LNCaP clone FGC (cell line): ENCODE measurements at regions not wholly inside any gene's neighbourhood (a gene's known extent, or its start where the extent isn't known, plus 50 kb on each side); places are given as distances from the start of the nearest gene placed in this dataset.

Experiments used
- DNase-seq: peaks from one replicate; pipeline ENCODE4 v3.0.0-alpha.2; 2011; ENCODE audit warnings: low read depth
- H3K4me3 ChIP-seq: 2 replicates; pipeline ENCODE4 v1.5.1; 2011; ENCODE audit warnings: mild to moderate bottlenecking, low read depth, low read length, control low read depth
- CTCF ChIP-seq: IDR thresholded peaks from 2 replicates; pipeline ENCODE4 v1.5.1; 2012; ENCODE audit warnings: mild to moderate bottlenecking; ENCODE audit not compliant: control insufficient read depth, insufficient read depth; ENCODE audit errors: extremely low read depth

- H3K4me3 ChIP-seq: no peak overlapping the region
- no peak for TF ChIP-seq CTCF
- DNase-seq: no peak
Observed at GRCh38 chr6:85390105-85390728, 59.7 kb upstream of the NT5E start.

- no peak for TF ChIP-seq CTCF
- DNase-seq: no peak
- no peak overlapping the region for H3K4me3 ChIP-seq
Observed at GRCh38 chr6:85389151-85389797, 60.6 kb upstream of the NT5E start.

GRCh38 chr6:85388531-85388930 lies 61.4 kb upstream of the NT5E start:
- no peak for DNase-seq
- no peak overlapping the region for H3K4me3 ChIP-seq
- no peak for TF ChIP-seq CTCF

- no peak for TF ChIP-seq CTCF
- H3K4me3 ChIP-seq: no peak overlapping the region
- no peak for DNase-seq
Observed at GRCh38 chr6:85385636-85386315, 64.1 kb upstream of the NT5E start.

GRCh38 chr6:85383042-85383441 lies 66.8 kb upstream of the NT5E start:
- DNase-seq: no peak

GRCh38 chr6:85382541-85382940 lies 67.3 kb upstream of the NT5E start:
- DNase-seq: no peak
- no peak overlapping the region for H3K4me3 ChIP-seq
- TF ChIP-seq CTCF: no peak

More at GRCh38 chr6:85383042-85383441, 66.8 kb upstream of the NT5E start:
- TF ChIP-seq CTCF: no peak
- H3K4me3 ChIP-seq: no peak overlapping the region

GRCh38 chr6:85372915-85373270 lies 77.0 kb upstream of the NT5E start:
- H3K4me3 ChIP-seq: no peak overlapping the region
- no peak for TF ChIP-seq CTCF
- DNase-seq: no peak
